ENCODE measurements at regions not wholly inside any gene's neighbourhood (a gene's known extent, or its start where the extent isn't known, plus 50 kb on each side); places are given as distances from the start of the nearest gene placed in this dataset.

DNA sequence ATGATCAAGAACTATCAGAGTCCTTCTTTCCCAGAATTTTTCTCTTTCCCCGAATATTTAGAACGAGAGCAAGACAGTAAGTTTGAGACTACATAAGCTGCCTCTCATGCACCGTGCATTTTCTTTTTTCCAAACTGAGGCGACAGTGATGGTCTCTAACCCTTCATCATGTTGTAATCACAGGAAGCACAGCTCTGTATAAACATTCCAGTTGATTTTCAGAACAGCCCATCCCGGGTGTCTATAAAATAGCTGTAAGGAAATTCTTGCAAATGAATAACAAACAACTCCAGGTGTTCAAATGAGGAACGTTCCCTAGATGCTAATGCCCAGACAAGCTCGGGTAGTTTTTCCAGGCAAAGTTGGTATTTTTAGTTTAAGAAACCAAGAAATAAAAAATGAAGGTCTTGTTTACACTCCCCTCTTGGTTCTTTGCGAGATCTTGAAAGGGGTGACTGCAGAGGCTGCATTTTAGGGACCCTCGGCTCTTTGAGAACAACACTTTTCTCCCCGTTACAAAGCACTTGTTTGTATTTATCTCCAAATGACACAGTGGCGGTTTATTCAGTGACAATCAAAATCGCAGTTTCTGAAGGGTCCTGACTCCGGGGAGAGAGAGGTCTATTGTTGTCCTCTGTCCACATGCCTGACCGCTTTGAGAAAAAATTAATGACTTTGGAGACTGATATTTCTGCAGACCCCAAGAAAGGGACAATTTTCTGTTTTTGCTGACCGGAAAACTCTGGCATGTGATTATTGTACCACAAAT is 101.1 kb upstream of the NCK2 start:
- TF ChIP-seq, protein P1, sequence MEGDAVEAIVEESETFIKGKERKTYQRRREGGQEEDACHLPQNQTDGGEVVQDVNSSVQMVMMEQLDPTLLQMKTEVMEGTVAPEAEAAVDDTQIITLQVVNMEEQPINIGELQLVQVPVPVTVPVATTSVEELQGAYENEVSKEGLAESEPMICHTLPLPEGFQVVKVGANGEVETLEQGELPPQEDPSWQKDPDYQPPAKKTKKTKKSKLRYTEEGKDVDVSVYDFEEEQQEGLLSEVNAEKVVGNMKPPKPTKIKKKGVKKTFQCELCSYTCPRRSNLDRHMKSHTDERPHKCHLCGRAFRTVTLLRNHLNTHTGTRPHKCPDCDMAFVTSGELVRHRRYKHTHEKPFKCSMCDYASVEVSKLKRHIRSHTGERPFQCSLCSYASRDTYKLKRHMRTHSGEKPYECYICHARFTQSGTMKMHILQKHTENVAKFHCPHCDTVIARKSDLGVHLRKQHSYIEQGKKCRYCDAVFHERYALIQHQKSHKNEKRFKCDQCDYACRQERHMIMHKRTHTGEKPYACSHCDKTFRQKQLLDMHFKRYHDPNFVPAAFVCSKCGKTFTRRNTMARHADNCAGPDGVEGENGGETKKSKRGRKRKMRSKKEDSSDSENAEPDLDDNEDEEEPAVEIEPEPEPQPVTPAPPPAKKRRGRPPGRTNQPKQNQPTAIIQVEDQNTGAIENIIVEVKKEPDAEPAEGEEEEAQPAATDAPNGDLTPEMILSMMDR (IDR thresholded peaks at IDR 0.05; ENCODE audit: low read depth, low read length) = no peak
- TF ChIP-seq POLR2A (IDR thresholded peaks at IDR 0.05; ENCODE audit: extremely low read depth, insufficient read length) (no peak), MYC (IDR thresholded peaks at IDR 0.05; ENCODE audit: low read depth, low read length) (no peak)

All from NB4 (cell line).